ENCODE measurements at regions not wholly inside any gene's neighbourhood (a gene's known extent, or its start where the extent isn't known, plus 50 kb on each side); places are given as distances from the start of the nearest gene placed in this dataset.

GRCh38 chr2:71879509-71880184 is 268.0 kb downstream of the CYP26B1 start:
- no peak overlapping the region for H3K18ac ChIP-seq (ENCODE audit: extremely low read depth, low read length)
- H3K14ac ChIP-seq (ENCODE audit: insufficient read length): no peak overlapping the region
- H3K23ac ChIP-seq (ENCODE audit: insufficient read length): no peak overlapping the region
- H3K79me2 ChIP-seq (ENCODE audit: control insufficient read depth in 1 of 2, insufficient read depth in 2 of 2, low read length in 2 of 2): no peaks in the 10 kb centered on the region
- H3K9ac ChIP-seq (replicated peaks in 1 of 4; ENCODE audit: extremely low read depth in 1 of 4, low read depth in 3 of 4, low read length in 3 of 4): no peak overlapping the region
- no peak overlapping the region for H4K8ac ChIP-seq (ENCODE audit: extremely low read depth, insufficient read depth, low read length)
- no peak overlapping the region for H2BK20ac ChIP-seq (ENCODE audit: low read length)
- H4K5ac ChIP-seq (ENCODE audit: insufficient read length, low read depth, low read length): no peak overlapping the region
- ChIA-PET CTCF (ENCODE audit: partially characterized antibody) (interaction anchor here (0.6 to 4.7 kb wide), 9 partner anchors 8 to 702 kb away, joined by 3 to 22 read pairs (median 3); no protein-coding TSS in a partner anchor), POLR2A (ENCODE audit: partially characterized antibody) (no interaction called here)
- no peaks in the 10 kb centered on the region for H3K9me3 ChIP-seq (ENCODE audit: insufficient read depth in 2 of 2, low read depth in 1 of 2, low read length in 1 of 2)
- 87% methylated on average over 10 of the region's 13 CpGs; no CpG with 5 or more reads in 1 of the 2 experiments for WGBS, 2 experiments (ENCODE audit: extremely low coverage in 1 of 2, insufficient coverage in 1 of 2, insufficient read length in 1 of 2, insufficient replicate concordance in 2 of 2, low coverage in 1 of 2, low lambda C conversion rate in 2 of 2, missing lambda C conversion rate in 1 of 2)
- no peaks in the 10 kb centered on the region for H3K36me3 ChIP-seq (ENCODE audit: control insufficient read depth in 2 of 4, insufficient read depth in 4 of 4, low read length in 3 of 4)
- H2BK15ac ChIP-seq (ENCODE audit: low read length): no peak overlapping the region
- no peaks in the 10 kb centered on the region for H3K23me2 ChIP-seq (ENCODE audit: low read depth, low read length)
- no peak overlapping the region for H3K4ac ChIP-seq (replicated peaks; ENCODE audit: insufficient read length, low read depth, low read length)
- H3K4me1 ChIP-seq (replicated peaks in 1 of 4; ENCODE audit: control insufficient read depth in 3 of 4, insufficient read depth in 4 of 4, low read length in 3 of 4): no peaks in the 10 kb centered on the region; a peak in 1 of 7 replicates
- no peak overlapping the region for H3K27ac ChIP-seq (ENCODE audit: low read depth, low read length)
- H3K27me3 ChIP-seq (replicated peaks in 1 of 4; ENCODE audit: control insufficient read depth in 3 of 4, extremely low read depth in 1 of 4, insufficient read depth in 3 of 4, low read length in 3 of 4): no peaks in the 10 kb centered on the region
- H2AFZ ChIP-seq (ENCODE audit: low read length): no peak overlapping the region
- no peak overlapping the region for H2BK120ac ChIP-seq (replicated peaks; ENCODE audit: low read depth, low read length)
- no peaks in the 10 kb centered on the region for H4K20me1 ChIP-seq (replicated peaks in 1 of 2; ENCODE audit: control insufficient read depth in 1 of 2, insufficient read depth in 2 of 2, low read length in 2 of 2)
- H2BK5ac ChIP-seq (ENCODE audit: low read depth, low read length): no peak overlapping the region
- no peaks in the 10 kb centered on the region for H3K79me1 ChIP-seq (ENCODE audit: low read depth, low read length)
- no peak for FAIRE-seq
- no peak overlapping the region for H2AK5ac ChIP-seq (ENCODE audit: low read depth, low read length)
- no peak overlapping the region for H4K91ac ChIP-seq (replicated peaks; ENCODE audit: insufficient read length, low read length)
- DNase-seq (ENCODE audit: low read depth in 1 of 2, low spot score in 2 of 2): no peak
- no peak overlapping the region for H2BK12ac ChIP-seq (ENCODE audit: low read depth, low read length)
- no peak overlapping the region for H3K56ac ChIP-seq (replicated peaks; ENCODE audit: insufficient read length, low read depth, low read length)
- H3K4me3 ChIP-seq (ENCODE audit: extremely low read depth in 1 of 4, insufficient read depth in 2 of 4, low read depth in 3 of 4, low read length in 4 of 4): no peak overlapping the region
- no peak overlapping the region for H3K4me2 ChIP-seq (ENCODE audit: insufficient read depth in 1 of 2, low read depth in 2 of 2, low read length in 2 of 2)
- no peak for TF ChIP-seq TEAD4 (IDR thresholded peaks at IDR 0.05; ENCODE audit: low read depth, low read length)
- no peak for TF ChIP-seq CEBPB (IDR thresholded peaks at IDR 0.05; ENCODE audit: low read depth, low read length)
- TF ChIP-seq EP300 (IDR thresholded peaks at IDR 0.05; ENCODE audit: borderline replicate concordance in 1 of 2, low read depth in 2 of 2, low read length in 2 of 2): no peak
- TF ChIP-seq KDM4A (IDR thresholded peaks at IDR 0.05; ENCODE audit: low read depth, low read length, severe bottlenecking): no peak
- TF ChIP-seq TCF12 (IDR thresholded peaks at IDR 0.05; ENCODE audit: low read depth, low read length): no peak
- TF ChIP-seq CTCF (IDR thresholded peaks at IDR 0.05; ENCODE audit: control extremely low read depth in 1 of 3, insufficient read depth in 1 of 3, low read depth in 1 of 3, low read length in 3 of 3): no peak
- no peak for TF ChIP-seq KDM1A (IDR thresholded peaks at IDR 0.05; ENCODE audit: borderline replicate concordance, low read length)
- TF ChIP-seq POLR2AphosphoS5 (IDR thresholded peaks at IDR 0.05; ENCODE audit: low read depth, low read length): no peak
- no peak for TF ChIP-seq MAX (IDR thresholded peaks at IDR 0.05)
- TF ChIP-seq YY1 (IDR thresholded peaks at IDR 0.05; ENCODE audit: low read depth, low read length): no peak
- no peak for TF ChIP-seq PHF8 (conservative IDR thresholded peaks at IDR 0.05; ENCODE audit: low read depth, low read length)
